Heart right ventricle (tissue), 16 donors: ENCODE measurements at regions not wholly inside any gene's neighbourhood (a gene's known extent, or its start where the extent isn't known, plus 50 kb on each side); places are given as distances from the start of the nearest gene placed in this dataset.
"Not testable (repeated sequence)": the region's sequence is repeated elsewhere in the genome, so short reads cannot be mapped to it uniquely, and the experiment has no call there.

Experiments used
- ATAC-seq, 8 donors: fragments of 200-7000 bp; cut with Tn5 transposase; one replicate each; pipeline ENCODE4 v1.9.1; 2020; ENCODE audit warnings: mild to moderate bottlenecking in 8 of 8, moderate library complexity in 8 of 8, moderate number of reproducible peaks in 1 of 8
- DNase-seq, 2 donors: peaks; one replicate each; pipeline ENCODE4 v3.0.0-alpha.2; 2020
- H3K27ac ChIP-seq, 10 donors: fragments of 200-600 bp; sonication (generic) in 2 of 10; one replicate each; pipeline versions ENCODE4 v1.5.0 to v1.8.0; 2020 to 2022; ENCODE audit warnings: mild to moderate bottlenecking in 3 of 10
- H3K27me3 ChIP-seq, 7 donors: fragments of 200-600 bp; one replicate each; pipeline ENCODE4 v1.8.0; 2021 to 2022; ENCODE audit warnings: mild to moderate bottlenecking in 2 of 7
- H3K36me3 ChIP-seq, 9 donors: fragments of 200-600 bp; sonication (generic) in 1 of 9; one replicate each; pipeline versions ENCODE4 v1.5.0 to v1.8.0; 2020 to 2022; ENCODE audit warnings: mild to moderate bottlenecking in 2 of 9
- H3K4me1 ChIP-seq, 9 donors: fragments of 200-600 bp; sonication (generic) in 1 of 9; one replicate each; pipeline versions ENCODE4 v1.5.0 to v1.8.0; 2020 to 2022; ENCODE audit warnings: mild to moderate bottlenecking in 4 of 9
- H3K4me3 ChIP-seq, 10 donors: fragments of 200-600 bp; sonication (generic) in 2 of 10; one replicate each; pipeline versions ENCODE4 v1.5.0 to v1.8.0; 2020 to 2022; ENCODE audit warnings: mild to moderate bottlenecking in 7 of 10, moderate library complexity in 2 of 10
- H3K9me3 ChIP-seq, 11 donors: fragments of 200-600 bp in 10 of 11; sonication (generic) in 2 of 11; one replicate each; pipeline versions ENCODE4 v1.5.0 to v1.8.0; 2013 to 2022; ENCODE audit warnings: mild to moderate bottlenecking in 2 of 11, control low read depth in 1 of 11, moderate library complexity in 1 of 11
- CTCF ChIP-seq, 9 donors: fragments of 200-600 bp; sonication (generic) in 2 of 9; IDR thresholded peaks; one replicate each; pipeline versions ENCODE4 v1.5.0 to v1.8.0; 2021 to 2022; ENCODE audit warnings: antibody characterized with exemption in 9 of 9, mild to moderate bottlenecking in 5 of 9, moderate library complexity in 1 of 9
- WGBS, 2 donors: extraction: QIAGEN DNeasy Blood & Tissue Kit; methylation state at CpG; one replicate each; pipeline ENCODE4 v1.1.7; 2013; ENCODE audit warnings: inconsistent platforms in 1 of 2; 5-methylcytosine and 5-hydroxymethylcytosine counted together
- intact Hi-C, 10 donors: fragments of 100-400 bp; cut with DNase I; formaldehyde crosslinking; loops; one replicate each; pipeline versions ENCODE4 v1.11.1 to v1.14.2; 2022
- donor health status: Arrhythmogenic right ventricular cardiomyopathy.
- donor health status: ischemic (EF 13 %, LVEDD 7.1; RV severe dilation, severe dysfunction).
- donor health status: healthy with polysubstance abuse.
- donor health status: DM: no; HTN: yes; CAD: no.
- donor health status: DM: no; HTN: no; CAD: no.
- donor health status: ischemic (EF 25% LVEDD 6.9; RV normal size, moderate dysfunction).
- donor health status: ischemic (EF 25% LVEDD 5.7; RV mildly dilated, moderate dysfunction).
- donor health status: healthy.
- donor health status: DM: yes; HTN: yes; CAD: no.
- donor health status: Ischemic cardiomyopathy.
- donor health status: ischemic (EF 35%, LVEDD 5.7; RV mildly dilated, moderate dysfunction).
- donor health status: nonischemic (EF 11% LVEDD 7.7; RV severe dilation, severe dysfunction).
- donor health status: DM: yes; HTN: yes; CAD: no.
- donor health status: PGD.
- donor health status: ischemic (EF 29% LVEDD 5.4; RV normal size, mild dysfunction).
- donor health status: nonischemic (EF 23%, LVEDD 6.1; RV moderate dilation, normal function).

GRCh38 chr21:7951854-7952519 lies 2569.4 kb upstream of the TPTE start:
- intact Hi-C loops, result no loop called here
- no peak for TF ChIP-seq CTCF (IDR thresholded peaks at IDR 0.05)
- DNase-seq (no peak), ATAC-seq (no peak)
- H3K4me3 ChIP-seq, result no peak overlapping the region
- H3K27me3 ChIP-seq, result no peaks in the 10 kb centered on the region
- no peak overlapping the region for H3K27ac ChIP-seq
- 57 to 59% methylated on average over 14 of the region's 14 CpGs for WGBS, 2 donors
- no peaks in the 10 kb centered on the region for H3K4me1 ChIP-seq
- H3K9me3 ChIP-seq, result peaks cover 0 to 96% (median 15%) of the 10 kb centered on the region in 11 donors
- no peaks in the 10 kb centered on the region for H3K36me3 ChIP-seq

DNA sequence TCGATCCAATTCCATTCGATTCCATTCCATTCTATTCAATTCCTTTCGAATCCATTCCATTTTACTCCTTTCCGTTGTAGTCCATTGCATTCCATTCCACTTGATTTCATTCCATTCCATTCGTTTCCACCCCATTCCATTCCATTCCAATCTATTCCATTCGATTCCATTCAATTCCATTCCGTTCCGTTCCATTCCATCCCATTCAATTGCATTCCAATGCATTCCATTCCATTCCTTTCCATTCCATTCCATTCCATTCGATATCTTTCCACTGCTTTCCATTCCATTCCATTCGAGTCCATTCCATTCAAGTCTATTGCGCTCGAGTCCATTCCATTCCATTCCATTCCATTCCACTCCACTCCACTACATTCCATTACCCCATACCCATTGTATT lies 2568.7 kb upstream of the TPTE start:
- Histone ChIP-seq H3K9me3 (peaks cover 0 to 95% (median 15%) of the 10 kb centered on the region in 11 donors), H3K4me1 (no peaks in the 10 kb centered on the region), H3K4me3 (no peak overlapping the region), H3K27me3 (no peaks in the 10 kb centered on the region), H3K27ac (no peak overlapping the region), H3K36me3 (no peaks in the 10 kb centered on the region)
- ATAC-seq (no peak), DNase-seq (no peak)
- intact Hi-C loops, result no loop called here
- no peak for TF ChIP-seq CTCF (IDR thresholded peaks at IDR 0.05)
- 65 to 73% methylated on average over 12 of the region's 12 CpGs for WGBS, 2 donors

- H3K9me3 ChIP-seq, result peaks cover 0 to 95% (median 15%) of the 10 kb centered on the region in 11 donors
- DNase-seq (no peak), ATAC-seq (no peak)
- no peak overlapping the region for H3K27ac ChIP-seq
- WGBS, 2 donors, result 41 to 64% methylated on average over 2 of the region's 2 CpGs
- H3K36me3 ChIP-seq, result no peaks in the 10 kb centered on the region
- no peak overlapping the region for H3K4me3 ChIP-seq
- H3K4me1 ChIP-seq, result no peaks in the 10 kb centered on the region
- intact Hi-C loops, result no loop called here
- TF ChIP-seq CTCF (IDR thresholded peaks at IDR 0.05), result no peak
- H3K27me3 ChIP-seq, result no peaks in the 10 kb centered on the region
Observed at GRCh38 chr21:7953058-7953457, 2568.3 kb upstream of the TPTE start.

DNA sequence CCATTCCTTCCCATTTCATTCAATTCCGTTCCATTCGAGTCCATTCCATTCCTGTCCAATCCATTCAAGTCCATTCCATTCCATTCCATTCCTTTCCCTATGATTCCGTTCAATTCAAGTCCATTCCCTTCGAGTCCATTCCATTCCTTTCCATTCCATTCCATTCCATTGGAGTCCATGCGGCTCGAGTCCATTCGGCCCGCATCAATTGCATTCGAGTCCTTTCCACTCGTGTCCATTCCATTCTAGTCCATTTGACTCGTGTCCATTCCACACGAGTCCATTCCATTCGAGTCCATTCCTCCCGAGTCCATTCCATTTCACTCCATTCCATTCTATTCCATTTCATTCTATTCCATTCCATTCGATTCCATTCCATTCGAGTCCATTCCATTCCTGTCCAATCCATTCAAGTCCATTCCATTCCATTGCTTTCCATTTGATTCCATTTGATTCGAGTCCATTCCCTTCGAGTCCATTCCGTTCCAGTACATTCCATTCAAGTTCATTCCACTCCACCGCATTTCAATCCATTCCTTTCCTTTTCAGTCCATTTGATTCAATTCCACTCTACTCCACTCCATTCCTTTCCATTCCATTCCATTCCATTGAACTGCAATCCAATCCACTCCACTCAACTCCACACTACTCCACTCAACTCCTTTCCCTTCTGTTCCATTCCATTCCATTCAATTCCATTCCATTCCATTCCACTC lies 2565.9 kb upstream of the TPTE start:
- peak in 2 of 8 donors; percentile 11 to 19 for ATAC-seq
- H3K4me1 ChIP-seq, H3K27me3 ChIP-seq, DNase-seq, intact Hi-C loops, H3K4me3 ChIP-seq, H3K27ac ChIP-seq, H3K36me3 ChIP-seq: not testable (repeated sequence)
- H3K9me3 ChIP-seq, result peaks cover 0 to 84% (median 24%) of the 10 kb centered on the region in 11 donors
- WGBS, 2 donors, result 76 to 77% methylated on average over 20 of the region's 20 CpGs

GRCh38 chr21:7956074-7956452 lies 2565.3 kb upstream of the TPTE start:
- WGBS, 2 donors, result 40 to 46% methylated on average over 2 of the region's 2 CpGs
- H3K27ac ChIP-seq, H3K4me3 ChIP-seq, DNase-seq, intact Hi-C loops, H3K27me3 ChIP-seq, H3K36me3 ChIP-seq, H3K4me1 ChIP-seq: not testable (repeated sequence)
- ATAC-seq, result peak in 5 of 8 donors; percentile 15 to 67 (median 18)
- H3K9me3 ChIP-seq, result peaks cover 0 to 82% (median 23%) of the 10 kb centered on the region in 11 donors

- H3K36me3 ChIP-seq, H3K4me3 ChIP-seq, intact Hi-C loops, H3K27ac ChIP-seq, H3K27me3 ChIP-seq, H3K4me1 ChIP-seq, DNase-seq: not testable (repeated sequence)
- peaks cover 0 to 82% (median 28%) of the 10 kb centered on the region in 11 donors for H3K9me3 ChIP-seq
- WGBS, 2 donors, result 51 to 53% methylated on average over 5 of the region's 5 CpGs
- peak in 5 of 8 donors; percentile 5 to 25 (median 19) for ATAC-seq
Observed at GRCh38 chr21:7956998-7957712, 2564.2 kb upstream of the TPTE start.
